ENCODE measurements at regions not wholly inside any gene's neighbourhood (a gene's known extent, or its start where the extent isn't known, plus 50 kb on each side); places are given as distances from the start of the nearest gene placed in this dataset.

GRCh38 chr11:98040061-98040808 lies 980.5 kb upstream of the CNTN5 start:
- TF ChIP-seq CTCF (IDR thresholded peaks at IDR 0.05) (no peak), EP300 (IDR thresholded peaks at IDR 0.05) (no peak)
